Muscle of arm (tissue), 1 donor: ENCODE measurements at regions not wholly inside any gene's neighbourhood (a gene's known extent, or its start where the extent isn't known, plus 50 kb on each side); places are given as distances from the start of the nearest gene placed in this dataset.
"Not testable (repeated sequence)": the region's sequence is repeated elsewhere in the genome, so short reads cannot be mapped to it uniquely, and the experiment has no call there.

Experiments used
- DNase-seq: peaks from one replicate; pipeline ENCODE4 v3.0.0-alpha.2; 2013

- DNase-seq = no peak
Observed at GRCh38 chr3:147672035-147672434, 262.9 kb downstream of the ZIC1 start.

GRCh38 chr3:147672436-147672835, 263.3 kb downstream of the ZIC1 start:
- no peak for DNase-seq

GRCh38 chr3:147675761-147676160, 266.6 kb downstream of the ZIC1 start:
- no peak for DNase-seq

- DNase-seq = no peak
Observed at GRCh38 chr3:147680837-147681483, 271.8 kb downstream of the ZIC1 start.

- no peak for DNase-seq
Observed at GRCh38 chr3:147688868-147689267, 279.7 kb downstream of the ZIC1 start.

- no peak for DNase-seq
Observed at GRCh38 chr3:147699175-147699838, 290.1 kb downstream of the ZIC1 start.

- DNase-seq = peak; percentile 70
Observed at GRCh38 chr3:147701195-147701594, 292.0 kb downstream of the ZIC1 start.

- peak; percentile 28 for DNase-seq
Observed at GRCh38 chr3:147702509-147702908, 293.3 kb downstream of the ZIC1 start.

- no peak for DNase-seq
Observed at GRCh38 chr3:147705651-147706051, 296.5 kb downstream of the ZIC1 start.

GRCh38 chr3:147710753-147711152, 301.6 kb downstream of the ZIC1 start:
- DNase-seq = not testable (repeated sequence)

- DNase-seq = no peak
Observed at GRCh38 chr3:147712357-147712756, 303.2 kb downstream of the ZIC1 start.

GRCh38 chr3:147712758-147713157, 303.6 kb downstream of the ZIC1 start:
- not testable (repeated sequence) for DNase-seq

- DNase-seq = no peak
Observed at GRCh38 chr3:147713234-147714133, 304.3 kb downstream of the ZIC1 start.

- DNase-seq = no peak
Observed at GRCh38 chr3:147729641-147730040, 320.5 kb downstream of the ZIC1 start.

GRCh38 chr3:147730284-147730683, 321.1 kb downstream of the ZIC1 start:
- no peak for DNase-seq

GRCh38 chr3:147733217-147733616, 324.1 kb downstream of the ZIC1 start:
- DNase-seq = no peak

GRCh38 chr3:147735616-147736015, 326.5 kb downstream of the ZIC1 start:
- DNase-seq = no peak

GRCh38 chr3:147736226-147736625, 327.1 kb downstream of the ZIC1 start:
- DNase-seq = no peak

- DNase-seq = no peak
Observed at GRCh38 chr3:147737376-147737775, 328.2 kb downstream of the ZIC1 start.

- DNase-seq = no peak
Observed at GRCh38 chr3:147740928-147741327, 331.8 kb downstream of the ZIC1 start.

GRCh38 chr3:147744967-147745366, 335.8 kb downstream of the ZIC1 start:
- DNase-seq = no peak

- no peak for DNase-seq
Observed at GRCh38 chr3:147755310-147755709, 346.1 kb downstream of the ZIC1 start.

- DNase-seq = no peak
Observed at GRCh38 chr3:147756476-147756875, 347.3 kb downstream of the ZIC1 start.
